PC-9 (cell line): ENCODE measurements at regions not wholly inside any gene's neighbourhood (a gene's known extent, or its start where the extent isn't known, plus 50 kb on each side); places are given as distances from the start of the nearest gene placed in this dataset.

Source experiments
- BruUV-seq: library from RNA; stranded (reverse); fragments of 400-500 nt; replicated peaks from 2 replicates; lab custom pipeline; 2021; lab: Mats Ljungman, UMichigan
- CTCF ChIA-PET: fragments of 300-600 bp; sonication (Branson Sonifier 250); formaldehyde crosslinking; loops from one replicate; lab custom pipeline; 2022; ENCODE audit warnings: antibody characterized with exemption; lab: Charles Lee
- POLR2A ChIA-PET: fragments of 300-600 bp; sonication (Branson Sonifier 250); formaldehyde crosslinking; loops from one replicate; lab custom pipeline; 2022; ENCODE audit warnings: antibody characterized with exemption; ENCODE audit not compliant: unreplicated experiment; lab: Charles Lee
- DNase-seq, 2 experiments: peaks; one replicate each; pipeline versions ENCODE4 v3.0.0 to v3.0.0-alpha.2; 2015 to 2022; ENCODE audit warnings: mixed read lengths in 1 of 2
- H2AFZ ChIP-seq: fragments of 200-600 bp; sonication (generic); 2 replicates; pipeline ENCODE4 v1.8.1; 2017; ENCODE audit warnings: antibody characterized with exemption
- H3F3A ChIP-seq: fragments of 200-600 bp; sonication (generic); 2 replicates; pipeline ENCODE4 v1.8.1; 2017; ENCODE audit warnings: antibody characterized with exemption, mild to moderate bottlenecking, low read depth; ENCODE audit not compliant: insufficient read depth
- H3K27ac ChIP-seq: fragments of 200-600 bp; sonication (generic); 2 replicates; pipeline ENCODE4 v1.6.1; 2016; ENCODE audit warnings: mixed run types
- H3K27me3 ChIP-seq: fragments of 200-600 bp; sonication (generic); 2 replicates; pipeline ENCODE4 v1.6.1; 2016; ENCODE audit warnings: low read depth, mixed run types; ENCODE audit not compliant: insufficient read depth
- H3K36me3 ChIP-seq: fragments of 200-600 bp; sonication (generic); 2 replicates; pipeline ENCODE4 v1.6.1; 2016; ENCODE audit warnings: low read depth, mixed run types
- H3K4me1 ChIP-seq: fragments of 200-600 bp; sonication (generic); replicated peaks from 2 replicates; pipeline ENCODE4 v1.6.1; 2016; ENCODE audit warnings: mixed run types; ENCODE audit not compliant: insufficient read depth
- H3K4me2 ChIP-seq: fragments of 200-600 bp; sonication (generic); 2 replicates; pipeline ENCODE4 v1.6.1; 2017; ENCODE audit warnings: mixed run types
- H3K4me3 ChIP-seq: fragments of 200-600 bp; sonication (generic); 2 replicates; pipeline ENCODE4 v1.6.1; 2016; ENCODE audit warnings: mixed run types
- H3K79me2 ChIP-seq: fragments of 200-600 bp; sonication (generic); 2 replicates; pipeline ENCODE4 v1.6.1; 2017; ENCODE audit warnings: low read depth, mixed run types
- H3K9me2 ChIP-seq: fragments of 200-600 bp; sonication (generic); 2 replicates; pipeline ENCODE4 v1.8.1; 2017; ENCODE audit warnings: mild to moderate bottlenecking; ENCODE audit not compliant: insufficient read depth
- H3K9me3 ChIP-seq: fragments of 200-600 bp; sonication (generic); 2 replicates; pipeline ENCODE4 v1.8.1; 2016; ENCODE audit warnings: low read depth; ENCODE audit not compliant: insufficient read depth
- H4K20me1 ChIP-seq: fragments of 200-600 bp; sonication (generic); 2 replicates; pipeline ENCODE4 v1.8.1; 2017; ENCODE audit not compliant: insufficient read depth
- CTCF ChIP-seq: fragments of 200-600 bp; sonication (generic); conservative IDR thresholded peaks from 2 replicates; pipeline ENCODE4 v1.6.1; 2017; ENCODE audit warnings: mixed run types, antibody characterized with exemption, mild to moderate bottlenecking, moderate library complexity
- EZH2 ChIP-seq: fragments of 200-600 bp; sonication (generic); IDR thresholded peaks from 2 replicates; pipeline ENCODE4 v1.8.0; 2017; ENCODE audit warnings: antibody characterized with exemption, low read depth
- intact Hi-C: fragments of 100-400 bp; cut with micrococcal nuclease; formaldehyde crosslinking; loops from one replicate; pipeline ENCODE4 v1.10.0; 2022; ENCODE audit not compliant: unreplicated experiment

GRCh38 chr2:64840426-64840881, 148.7 kb upstream of the SLC1A4 start:
- ChIA-PET POLR2A (no interaction called here), CTCF (interaction anchor here (1.0 kb wide), 1 partner anchor 10 kb away, joined by 3 read pairs; no protein-coding TSS in a partner anchor)
- no peaks in the 10 kb centered on the region for H3K9me3 ChIP-seq
- no TSS peak for BruUV-seq
- H3K4me2 ChIP-seq: no peak overlapping the region
- no peaks in the 10 kb centered on the region for H3K36me3 ChIP-seq
- peaks cover 65% of the 10 kb centered on the region for H3F3A ChIP-seq
- peak overlapping the region; percentile 87; the same call in 1 of the 2 replicates for H3K27ac ChIP-seq
- no peak for DNase-seq
- intact Hi-C loops: no loop called here
- no peaks in the 10 kb centered on the region for H3K27me3 ChIP-seq
- H2AFZ ChIP-seq: no peak overlapping the region
- H3K4me1 ChIP-seq: peaks cover 57% of the 10 kb centered on the region
- TF ChIP-seq CTCF: no peak
- no peak for TF ChIP-seq EZH2
- H4K20me1 ChIP-seq: no peaks in the 10 kb centered on the region
- no peak overlapping the region for H3K4me3 ChIP-seq
- no peaks in the 10 kb centered on the region for H3K9me2 ChIP-seq
- H3K79me2 ChIP-seq: no peaks in the 10 kb centered on the region

GRCh38 chr2:64841461-64841860, 147.7 kb upstream of the SLC1A4 start:
- TF ChIP-seq CTCF (no peak), EZH2 (no peak)
- no TSS peak for BruUV-seq
- Histone ChIP-seq H2AFZ (no peak overlapping the region), H3K4me1 (peaks cover 56% of the 10 kb centered on the region), H3K79me2 (no peaks in the 10 kb centered on the region), H3K27ac (no peak overlapping the region), H3K9me2 (no peaks in the 10 kb centered on the region), H4K20me1 (no peaks in the 10 kb centered on the region), H3K9me3 (no peaks in the 10 kb centered on the region), H3K36me3 (no peaks in the 10 kb centered on the region), H3F3A (peaks cover 57% of the 10 kb centered on the region), H3K27me3 (no peaks in the 10 kb centered on the region), H3K4me2 (no peak overlapping the region), H3K4me3 (no peak overlapping the region)
- intact Hi-C loops: no loop called here
- ChIA-PET POLR2A (no interaction called here), CTCF (interaction anchor here (1.0 kb wide), 1 partner anchor 9 kb away, joined by 3 read pairs; no protein-coding TSS in a partner anchor)
- DNase-seq: no peak

DNA sequence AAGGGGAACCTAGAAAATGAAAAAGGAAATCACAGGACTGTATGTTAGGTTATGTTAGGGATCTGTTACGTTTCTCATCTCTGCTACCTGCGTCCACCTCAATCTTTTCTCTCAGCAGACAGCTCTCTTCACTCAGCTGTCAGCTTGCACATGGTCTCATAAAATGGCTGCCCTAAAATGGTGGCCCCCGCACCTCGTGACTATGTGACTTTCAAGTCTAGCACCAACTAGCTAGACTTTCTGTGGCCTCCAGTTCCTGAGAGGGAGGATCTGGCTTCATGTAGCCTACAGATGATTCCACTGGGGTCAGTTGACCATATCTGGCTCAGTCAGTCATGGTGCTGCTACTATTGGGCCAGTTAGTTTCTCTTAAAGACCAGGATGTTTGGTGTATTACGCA, 147.2 kb upstream of the SLC1A4 start:
- Histone ChIP-seq H2AFZ (no peak overlapping the region), H3K79me2 (no peaks in the 10 kb centered on the region), H3K4me2 (no peak overlapping the region), H3K36me3 (no peaks in the 10 kb centered on the region), H3K9me2 (no peaks in the 10 kb centered on the region), H3K4me1 (peaks cover 50% of the 10 kb centered on the region), H3K27me3 (no peaks in the 10 kb centered on the region), H4K20me1 (no peaks in the 10 kb centered on the region), H3K9me3 (no peaks in the 10 kb centered on the region), H3K4me3 (no peak overlapping the region), H3K27ac (no peak overlapping the region), H3F3A (peaks cover 52% of the 10 kb centered on the region)
- CTCF ChIA-PET: no interaction called here
- intact Hi-C loops: no loop called here
- POLR2A ChIA-PET: no interaction called here
- no peak for DNase-seq
- BruUV-seq: no TSS peak
- TF ChIP-seq CTCF: no peak
